Transverse colon (tissue), 3 donors: ENCODE measurements at regions not wholly inside any gene's neighbourhood (a gene's known extent, or its start where the extent isn't known, plus 50 kb on each side); places are given as distances from the start of the nearest gene placed in this dataset.

Source experiments
- EP300 ChIP-seq: sonication (generic); formaldehyde crosslinking; IDR thresholded peaks from one replicate; pipeline ENCODE4 v1.6.1; 2017; ENCODE audit warnings: antibody characterized with exemption, low read depth
- POLR2A ChIP-seq: fragments of 450-650 bp; IDR thresholded peaks from one replicate; pipeline ENCODE4 v1.6.1; 2016; ENCODE audit warnings: antibody characterized with exemption, mild to moderate bottlenecking, moderate library complexity
- TF ChIP-seq, protein P1 (sequence below), 5 experiments: fragments of 200-600 bp in 3 of 5; fragments of 450-650 bp in 2 of 5; sonication (generic) in 3 of 5; IDR thresholded peaks; 1 replicate in 2 of 5; 2 replicates in 3 of 5; pipeline ENCODE4 v1.5.1; 2016 to 2017; ENCODE audit warnings: antibody characterized with exemption in 5 of 5, inconsistent platforms in 3 of 5, mild to moderate bottlenecking in 2 of 5, moderate library complexity in 1 of 5

DNA sequence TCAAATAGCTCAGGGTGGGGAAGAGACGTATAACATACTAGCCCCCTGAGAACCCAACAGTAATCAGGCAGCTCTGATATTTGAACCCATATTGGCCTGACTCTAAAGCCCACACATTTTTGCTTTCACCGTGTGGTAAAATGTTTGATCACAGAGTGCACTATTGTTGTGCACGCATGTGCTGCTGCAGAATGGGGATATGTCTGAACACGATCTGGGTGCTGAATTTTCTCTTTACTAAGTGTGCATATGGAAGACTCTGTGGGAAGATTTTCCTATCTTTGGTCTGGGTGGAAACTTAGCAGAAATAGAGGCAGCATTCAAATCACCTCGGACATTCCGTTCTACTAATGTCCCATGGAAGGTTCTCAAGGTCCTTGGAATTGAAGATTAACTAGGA lies 800.1 kb downstream of the TFAP2A start:
- TF ChIP-seq, protein P1, sequence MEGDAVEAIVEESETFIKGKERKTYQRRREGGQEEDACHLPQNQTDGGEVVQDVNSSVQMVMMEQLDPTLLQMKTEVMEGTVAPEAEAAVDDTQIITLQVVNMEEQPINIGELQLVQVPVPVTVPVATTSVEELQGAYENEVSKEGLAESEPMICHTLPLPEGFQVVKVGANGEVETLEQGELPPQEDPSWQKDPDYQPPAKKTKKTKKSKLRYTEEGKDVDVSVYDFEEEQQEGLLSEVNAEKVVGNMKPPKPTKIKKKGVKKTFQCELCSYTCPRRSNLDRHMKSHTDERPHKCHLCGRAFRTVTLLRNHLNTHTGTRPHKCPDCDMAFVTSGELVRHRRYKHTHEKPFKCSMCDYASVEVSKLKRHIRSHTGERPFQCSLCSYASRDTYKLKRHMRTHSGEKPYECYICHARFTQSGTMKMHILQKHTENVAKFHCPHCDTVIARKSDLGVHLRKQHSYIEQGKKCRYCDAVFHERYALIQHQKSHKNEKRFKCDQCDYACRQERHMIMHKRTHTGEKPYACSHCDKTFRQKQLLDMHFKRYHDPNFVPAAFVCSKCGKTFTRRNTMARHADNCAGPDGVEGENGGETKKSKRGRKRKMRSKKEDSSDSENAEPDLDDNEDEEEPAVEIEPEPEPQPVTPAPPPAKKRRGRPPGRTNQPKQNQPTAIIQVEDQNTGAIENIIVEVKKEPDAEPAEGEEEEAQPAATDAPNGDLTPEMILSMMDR (IDR thresholded peaks at IDR 0.05), result no peak
- TF ChIP-seq EP300 (no peak), POLR2A (no peak)
